ENCODE measurements at regions not wholly inside any gene's neighbourhood (a gene's known extent, or its start where the extent isn't known, plus 50 kb on each side); places are given as distances from the start of the nearest gene placed in this dataset.

- TF ChIP-seq CTCF (conservative IDR thresholded peaks at IDR 0.05) (no peak), ZFX (IDR thresholded peaks at IDR 0.05) (no peak)
These were observed 60.9 kb downstream of the TFAP2C start for GRCh38 chr20:56689852-56690485.
